IMR-90 (cell line): ENCODE measurements at regions not wholly inside any gene's neighbourhood (a gene's known extent, or its start where the extent isn't known, plus 50 kb on each side); places are given as distances from the start of the nearest gene placed in this dataset.

ENCODE experiments used
- ATAC-seq: fragments of 200-7000 bp; cut with Tn5 transposase; 2 replicates; pipeline ENCODE4 v1.9.1; 2020; ENCODE audit warnings: low read depth, mild to moderate bottlenecking, moderate library complexity
- BruUV-seq: library from RNA; stranded (reverse); fragments of 400-500 nt; replicated peaks from 2 replicates; lab custom pipeline; 2021; lab: Mats Ljungman, UMichigan
- CTCF ChIA-PET: fragments of 300-600 bp; formaldehyde crosslinking; extraction: SDS; loops from one replicate; lab custom pipeline; 2021; ENCODE audit warnings: antibody characterized with exemption; lab: Yijun Ruan, JAX
- POLR2A ChIA-PET: fragments of 300-600 bp; sonication (Branson Sonifier 250); formaldehyde crosslinking; loops from one replicate; lab custom pipeline; 2022; ENCODE audit warnings: antibody characterized with exemption; ENCODE audit not compliant: unreplicated experiment; lab: Charles Lee
- DNase-seq: peaks from one replicate; pipeline ENCODE4 v3.0.0; 2013
- H2AFZ ChIP-seq: replicated peaks from 2 replicates; pipeline ENCODE3; 2013; ENCODE audit warnings: low read length, mild to moderate bottlenecking; ENCODE audit not compliant: poor library complexity
- H2AK5ac ChIP-seq: 2 replicates; pipeline ENCODE4 v1.6.1; 2013; ENCODE audit warnings: low read depth, low read length, inconsistent platforms
- H2AK9ac ChIP-seq: replicated peaks from 2 replicates; pipeline ENCODE3; 2013; ENCODE audit warnings: mild to moderate bottlenecking, low read depth, low read length, moderate library complexity; ENCODE audit not compliant: poor library complexity
- H2BK120ac ChIP-seq: 2 replicates; pipeline ENCODE4 v1.6.1; 2013; ENCODE audit warnings: low read depth, low read length, inconsistent platforms
- H2BK15ac ChIP-seq: 3 replicates; pipeline ENCODE4 v1.6.1; 2013; ENCODE audit warnings: low read depth, low read length, inconsistent platforms
- H2BK20ac ChIP-seq: 2 replicates; pipeline ENCODE4 v1.6.1; 2013; ENCODE audit warnings: low read depth, mild to moderate bottlenecking, inconsistent platforms, low read length, moderate library complexity
- H2BK5ac ChIP-seq: 2 replicates; pipeline ENCODE4 v1.6.1; 2013; ENCODE audit warnings: mild to moderate bottlenecking, low read depth, low read length, inconsistent platforms; ENCODE audit not compliant: poor library complexity, severe bottlenecking
- H3K14ac ChIP-seq: replicated peaks from 2 replicates; pipeline ENCODE4 v1.6.1; 2013; ENCODE audit warnings: low read depth, low read length, inconsistent platforms
- H3K18ac ChIP-seq: 2 replicates; pipeline ENCODE4 v1.6.1; 2013; ENCODE audit warnings: low read depth, low read length, control low read depth
- H3K23ac ChIP-seq: 2 replicates; pipeline ENCODE4 v1.6.1; 2013; ENCODE audit warnings: low read depth, low read length, inconsistent platforms
- H3K27ac ChIP-seq: 2 replicates; pipeline ENCODE4 v1.5.1; 2013; ENCODE audit warnings: mild to moderate bottlenecking, control low read depth, low read length; ENCODE audit not compliant: insufficient read depth
- H3K27me3 ChIP-seq: 2 replicates; pipeline ENCODE4 v1.6.1; 2013; ENCODE audit warnings: low read length; ENCODE audit not compliant: control insufficient read depth, insufficient read depth
- H3K36me3 ChIP-seq: 2 replicates; pipeline ENCODE4 v1.6.1; 2013; ENCODE audit warnings: low read length, mixed read lengths; ENCODE audit not compliant: control insufficient read depth, insufficient read depth
- H3K4ac ChIP-seq: 2 replicates; pipeline ENCODE4 v1.6.1; 2013; ENCODE audit warnings: low read depth, low read length, inconsistent platforms
- H3K4me1 ChIP-seq: 2 replicates; pipeline ENCODE4 v1.6.1; 2013; ENCODE audit warnings: low read length, mixed read lengths; ENCODE audit not compliant: control insufficient read depth, insufficient read depth
- H3K4me2 ChIP-seq: 2 replicates; pipeline ENCODE4 v1.6.1; 2013; ENCODE audit warnings: low read depth, mild to moderate bottlenecking, control low read depth, low read length, moderate library complexity
- H3K4me3 ChIP-seq: 2 replicates; pipeline ENCODE4 v1.5.1; 2013; ENCODE audit warnings: low read depth, mild to moderate bottlenecking, control low read depth, low read length, moderate library complexity; ENCODE audit not compliant: insufficient read depth
- H3K56ac ChIP-seq: 2 replicates; pipeline ENCODE4 v1.6.1; 2013; ENCODE audit warnings: low read length, inconsistent platforms; ENCODE audit not compliant: insufficient read depth; ENCODE audit errors: extremely low read depth
- H3K79me1 ChIP-seq, 2 experiments: 2 replicates each; pipeline ENCODE4 v1.6.1; 2013; ENCODE audit warnings: low read length in 2 of 2, inconsistent platforms in 1 of 2, low read depth in 1 of 2
- H3K9ac ChIP-seq: 2 replicates; pipeline ENCODE4 v1.6.1; 2013; ENCODE audit warnings: low read depth, low read length, control low read depth
- H3K9me1 ChIP-seq: 2 replicates; pipeline ENCODE4 v1.6.1; 2013; ENCODE audit warnings: low read length, inconsistent platforms; ENCODE audit not compliant: insufficient read depth
- H3K9me3 ChIP-seq: 2 replicates; pipeline ENCODE4 v1.6.1; 2013; ENCODE audit warnings: low read length; ENCODE audit not compliant: control insufficient read depth, insufficient read depth
- H4K20me1 ChIP-seq: 2 replicates; pipeline ENCODE4 v1.6.1; 2013; ENCODE audit warnings: low read length, inconsistent platforms; ENCODE audit not compliant: insufficient read depth
- H4K5ac ChIP-seq: 2 replicates; pipeline ENCODE4 v1.6.1; 2013; ENCODE audit warnings: mild to moderate bottlenecking, low read depth, low read length, control low read depth
- H4K8ac ChIP-seq, 2 experiments: 2 replicates each; pipeline ENCODE4 v1.6.1; 2013; ENCODE audit warnings: low read depth in 2 of 2, low read length in 2 of 2, control low read depth in 1 of 2, inconsistent platforms in 1 of 2
- H4K91ac ChIP-seq: 2 replicates; pipeline ENCODE4 v1.6.1; 2013; ENCODE audit warnings: low read depth, low read length, inconsistent platforms; ENCODE audit not compliant: insufficient read depth
- BHLHE40 ChIP-seq: fragments of 150-350 bp; IDR thresholded peaks from 2 replicates; pipeline ENCODE4 v1.6.1; 2016; ENCODE audit warnings: mild to moderate bottlenecking, low read depth, low read length
- CEBPB ChIP-seq: IDR thresholded peaks from 2 replicates; pipeline ENCODE4 v1.6.1; 2012; ENCODE audit warnings: low read depth, low read length, improper control_type of control experiment
- CHD1 ChIP-seq: IDR thresholded peaks from 2 replicates; pipeline ENCODE4 v1.6.1; 2012; ENCODE audit warnings: low read depth, low read length, improper control_type of control experiment
- ELK1 ChIP-seq: fragments of 150-350 bp; IDR thresholded peaks from 2 replicates; pipeline ENCODE4 v1.6.1; 2016; ENCODE audit warnings: low read depth, mild to moderate bottlenecking, low read length, moderate library complexity, borderline replicate concordance
- FOS ChIP-seq: fragments of 150-350 bp; IDR thresholded peaks from 2 replicates; pipeline ENCODE4 v1.6.1; 2016; ENCODE audit warnings: low read depth, low read length
- MAFK ChIP-seq: IDR thresholded peaks from 2 replicates; pipeline ENCODE4 v1.6.1; 2012; ENCODE audit warnings: low read depth, low read length, improper control_type of control experiment
- MAZ ChIP-seq: IDR thresholded peaks from 2 replicates; pipeline ENCODE4 v1.6.1; 2012; ENCODE audit warnings: low read depth, mild to moderate bottlenecking, low read length, improper control_type of control experiment, moderate library complexity, borderline replicate concordance
- MXI1 ChIP-seq: IDR thresholded peaks from 2 replicates; pipeline ENCODE4 v1.6.1; 2012; ENCODE audit warnings: low read depth, mild to moderate bottlenecking, low read length, moderate library complexity, borderline replicate concordance
- POLR2A ChIP-seq: IDR thresholded peaks from 2 replicates; pipeline ENCODE4 v1.6.1; 2012; ENCODE audit warnings: mild to moderate bottlenecking, low read depth, low read length
- RAD21 ChIP-seq: IDR thresholded peaks from 2 replicates; pipeline ENCODE4 v1.6.1; 2012; ENCODE audit warnings: low read length, improper control_type of control experiment
- RCOR1 ChIP-seq: IDR thresholded peaks from 2 replicates; pipeline ENCODE4 v1.6.1; 2012; ENCODE audit warnings: mild to moderate bottlenecking, low read length, improper control_type of control experiment; ENCODE audit not compliant: insufficient replicate concordance
- RFX5 ChIP-seq: IDR thresholded peaks from 2 replicates; pipeline ENCODE4 v1.8.0; 2012; ENCODE audit warnings: low read depth, mild to moderate bottlenecking, low read length, moderate library complexity
- SMC3 ChIP-seq: fragments of 150-350 bp; IDR thresholded peaks from 2 replicates; pipeline ENCODE4 v1.6.1; 2016; ENCODE audit warnings: low read depth, mild to moderate bottlenecking, antibody characterized with exemption, low read length, moderate library complexity
- USF2 ChIP-seq: fragments of 150-350 bp; IDR thresholded peaks from 2 replicates; pipeline ENCODE4 v1.6.1; 2017; ENCODE audit warnings: mild to moderate bottlenecking, antibody characterized with exemption, low read length, low read depth
- WGBS, 2 experiments: methylation state at CpG; one replicate each; pipeline versions ENCODE4 v1.1.5 to v1.1.7; 2013; ENCODE audit warnings: missing lambda C conversion rate in 2 of 2; ENCODE audit not compliant: insufficient read length in 1 of 2; ENCODE audit errors: extremely low coverage in 2 of 2; 5-methylcytosine and 5-hydroxymethylcytosine counted together
- dilution Hi-C: fragments of 300-500 bp; cut with HindIII; formaldehyde crosslinking; loops from one replicate; pipeline ENCODE4 v1.14.3; 2018; ENCODE audit warnings: low sequenced_read_pairs; ENCODE audit not compliant: unreplicated experiment
- in situ Hi-C: fragments of 300-500 bp; cut with MboI; formaldehyde crosslinking; loops from 3 replicates; pipeline ENCODE4 v1.14.3; 2019; ENCODE audit warnings: low sequenced_read_pairs, inconsistent platforms, mixed read lengths
- intact Hi-C: fragments of 100-400 bp; cut with micrococcal nuclease; formaldehyde crosslinking; loops from 2 replicates; pipeline ENCODE4 v1.10.0; 2022
- TF ChIP-seq, protein P1 (sequence below): conservative IDR thresholded peaks from 2 replicates; pipeline ENCODE4 v1.5.1; 2012; ENCODE audit warnings: mild to moderate bottlenecking, low read depth, low read length, improper control_type of control experiment

GRCh38 chr5:52481851-52482250 lies 305.9 kb upstream of the ITGA1 start:
- ATAC-seq, result no peak

More at GRCh38 chr5:52481851-52482250, 305.9 kb upstream of the ITGA1 start:
- no peak overlapping the region for H4K91ac ChIP-seq
- dilution Hi-C loops (no loop called here), in situ Hi-C loops (no loop called here), intact Hi-C loops (no loop called here)
- WGBS, 2 experiments, result no CpG with 5 or more reads among the region's 2 CpGs
- no peak overlapping the region for H4K5ac ChIP-seq
- no peak for TF ChIP-seq CEBPB
- TF ChIP-seq RCOR1, result no peak
- no peak for TF ChIP-seq BHLHE40
- TF ChIP-seq USF2, result no peak
- TF ChIP-seq POLR2A, result no peak
- TF ChIP-seq, protein P1, sequence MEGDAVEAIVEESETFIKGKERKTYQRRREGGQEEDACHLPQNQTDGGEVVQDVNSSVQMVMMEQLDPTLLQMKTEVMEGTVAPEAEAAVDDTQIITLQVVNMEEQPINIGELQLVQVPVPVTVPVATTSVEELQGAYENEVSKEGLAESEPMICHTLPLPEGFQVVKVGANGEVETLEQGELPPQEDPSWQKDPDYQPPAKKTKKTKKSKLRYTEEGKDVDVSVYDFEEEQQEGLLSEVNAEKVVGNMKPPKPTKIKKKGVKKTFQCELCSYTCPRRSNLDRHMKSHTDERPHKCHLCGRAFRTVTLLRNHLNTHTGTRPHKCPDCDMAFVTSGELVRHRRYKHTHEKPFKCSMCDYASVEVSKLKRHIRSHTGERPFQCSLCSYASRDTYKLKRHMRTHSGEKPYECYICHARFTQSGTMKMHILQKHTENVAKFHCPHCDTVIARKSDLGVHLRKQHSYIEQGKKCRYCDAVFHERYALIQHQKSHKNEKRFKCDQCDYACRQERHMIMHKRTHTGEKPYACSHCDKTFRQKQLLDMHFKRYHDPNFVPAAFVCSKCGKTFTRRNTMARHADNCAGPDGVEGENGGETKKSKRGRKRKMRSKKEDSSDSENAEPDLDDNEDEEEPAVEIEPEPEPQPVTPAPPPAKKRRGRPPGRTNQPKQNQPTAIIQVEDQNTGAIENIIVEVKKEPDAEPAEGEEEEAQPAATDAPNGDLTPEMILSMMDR, result no peak
- no peak for TF ChIP-seq MXI1
- no peak for TF ChIP-seq MAZ
- TF ChIP-seq MAFK, result no peak
- TF ChIP-seq RFX5, result no peak
- no peak for TF ChIP-seq ELK1
- no peak for TF ChIP-seq FOS
- TF ChIP-seq SMC3, result no peak
- TF ChIP-seq CHD1, result no peak
- TF ChIP-seq RAD21, result no peak
- ChIA-PET CTCF (no interaction called here), POLR2A (no interaction called here)
- no peaks in the 10 kb centered on the region for H3K9me1 ChIP-seq
- H3K79me1 ChIP-seq, result no peaks in the 10 kb centered on the region
- no peak overlapping the region for H3K14ac ChIP-seq
- H3K36me3 ChIP-seq, result no peaks in the 10 kb centered on the region
- BruUV-seq, result no TSS peak
- no peak overlapping the region for H3K56ac ChIP-seq
- H2AK5ac ChIP-seq, result no peak overlapping the region
- no peak overlapping the region for H2BK5ac ChIP-seq
- no peak overlapping the region for H4K8ac ChIP-seq
- H3K18ac ChIP-seq, result no peak overlapping the region
- no peaks in the 10 kb centered on the region for H3K9me3 ChIP-seq
- H2BK120ac ChIP-seq, result no peak overlapping the region
- H3K27me3 ChIP-seq, result no peaks in the 10 kb centered on the region
- H3K9ac ChIP-seq, result no peak overlapping the region
- no peak overlapping the region for H3K23ac ChIP-seq
- H3K4me3 ChIP-seq, result no peak overlapping the region
- H2BK20ac ChIP-seq, result no peak overlapping the region
- no peak overlapping the region for H3K27ac ChIP-seq
- H3K4me2 ChIP-seq, result no peak overlapping the region
- H3K4ac ChIP-seq, result no peak overlapping the region
- no peaks in the 10 kb centered on the region for H3K4me1 ChIP-seq
- no peaks in the 10 kb centered on the region for H4K20me1 ChIP-seq
- no peak overlapping the region for H2BK15ac ChIP-seq
- H2AFZ ChIP-seq, result no peak overlapping the region
- no peak overlapping the region for H2AK9ac ChIP-seq
- DNase-seq, result no peak
